Islet of Langerhans (tissue), 1 donor: ENCODE measurements at regions not wholly inside any gene's neighbourhood (a gene's known extent, or its start where the extent isn't known, plus 50 kb on each side); places are given as distances from the start of the nearest gene placed in this dataset.
"Not testable (repeated sequence)": the region's sequence is repeated elsewhere in the genome, so short reads cannot be mapped to it uniquely, and the experiment has no call there.

Experiments used
- FAIRE-seq: peaks from one replicate; lab custom pipeline; 2011; peaks lifted over from hg19 to GRCh38; lab: Jason Lieb, UNC

GRCh38 chr2:153626676-153627075 is 148.1 kb upstream of the RPRM start:
- no peak for FAIRE-seq

GRCh38 chr2:153635494-153635893 is 156.9 kb upstream of the RPRM start:
- no peak for FAIRE-seq

GRCh38 chr2:153641046-153641445 is 162.5 kb upstream of the RPRM start:
- no peak for FAIRE-seq

GRCh38 chr2:153644955-153645354 is 166.4 kb upstream of the RPRM start:
- no peak for FAIRE-seq

GRCh38 chr2:153645599-153645998 is 167.0 kb upstream of the RPRM start:
- no peak for FAIRE-seq

GRCh38 chr2:153657651-153658050 is 179.1 kb upstream of the RPRM start:
- FAIRE-seq: no peak

GRCh38 chr2:153661801-153662200 is 183.2 kb upstream of the RPRM start:
- no peak for FAIRE-seq

GRCh38 chr2:153663371-153663770 is 184.8 kb upstream of the RPRM start:
- no peak for FAIRE-seq

GRCh38 chr2:153664009-153664408 is 185.4 kb upstream of the RPRM start:
- FAIRE-seq: not testable (repeated sequence)

GRCh38 chr2:153667475-153667874 is 188.9 kb upstream of the RPRM start:
- no peak for FAIRE-seq

GRCh38 chr2:153668923-153669322 is 190.4 kb upstream of the RPRM start:
- no peak for FAIRE-seq

GRCh38 chr2:153710128-153710527 is 161.6 kb upstream of the GALNT13 start:
- no peak for FAIRE-seq

GRCh38 chr2:153715218-153715850 is 156.4 kb upstream of the GALNT13 start:
- FAIRE-seq: no peak

- no peak for FAIRE-seq
Measured at GRCh38 chr2:153717060-153717459, 154.7 kb upstream of the GALNT13 start.

GRCh38 chr2:153739394-153739793 is 132.3 kb upstream of the GALNT13 start:
- FAIRE-seq: peak; percentile 56

- FAIRE-seq: no peak
Measured at GRCh38 chr2:153761936-153762335, 109.8 kb upstream of the GALNT13 start.

GRCh38 chr2:153766415-153766814 is 105.3 kb upstream of the GALNT13 start:
- no peak for FAIRE-seq

- FAIRE-seq: no peak
Measured at GRCh38 chr2:153770359-153770991, 101.2 kb upstream of the GALNT13 start.

- no peak for FAIRE-seq
Measured at GRCh38 chr2:153780241-153780640, 91.5 kb upstream of the GALNT13 start.

GRCh38 chr2:153786016-153786415 is 85.7 kb upstream of the GALNT13 start:
- no peak for FAIRE-seq

- FAIRE-seq: no peak
Measured at GRCh38 chr2:153787612-153788011, 84.1 kb upstream of the GALNT13 start.

- FAIRE-seq: no peak
Measured at GRCh38 chr2:153802671-153803070, 69.1 kb upstream of the GALNT13 start.

- FAIRE-seq: no peak
Measured at GRCh38 chr2:153808679-153809078, 63.0 kb upstream of the GALNT13 start.

GRCh38 chr2:153811516-153811915 is 60.2 kb upstream of the GALNT13 start:
- no peak for FAIRE-seq
